IPS-18a (cell line): ENCODE measurements at regions not wholly inside any gene's neighbourhood (a gene's known extent, or its start where the extent isn't known, plus 50 kb on each side); places are given as distances from the start of the nearest gene placed in this dataset.
"Not testable (repeated sequence)": the region's sequence is repeated elsewhere in the genome, so short reads cannot be mapped to it uniquely, and the experiment has no call there.

Experiments
- H3K27ac ChIP-seq: one replicate; pipeline ENCODE4 v1.5.1; 2013; ENCODE audit warnings: low read length
- H3K27me3 ChIP-seq: one replicate; pipeline ENCODE4 v1.6.1; 2013; ENCODE audit warnings: mild to moderate bottlenecking, low read length; ENCODE audit not compliant: control insufficient read depth, insufficient read depth
- H3K36me3 ChIP-seq: one replicate; pipeline ENCODE4 v1.6.1; 2013; ENCODE audit warnings: low read depth, low read length; ENCODE audit not compliant: control insufficient read depth
- H3K4me1 ChIP-seq: one replicate; pipeline ENCODE4 v1.6.1; 2013; ENCODE audit warnings: low read depth, low read length; ENCODE audit not compliant: control insufficient read depth
- H3K4me3 ChIP-seq: one replicate; pipeline ENCODE4 v1.5.1; 2013; ENCODE audit warnings: low read length
- H3K9ac ChIP-seq: one replicate; pipeline ENCODE4 v1.6.1; 2013; ENCODE audit warnings: mild to moderate bottlenecking, low read length, moderate library complexity
- H3K9me3 ChIP-seq: one replicate; pipeline ENCODE4 v1.6.1; 2013; ENCODE audit warnings: low read depth, low read length; ENCODE audit not compliant: control insufficient read depth

- H3K27ac ChIP-seq: no peak overlapping the region
- H3K9ac ChIP-seq: no peak overlapping the region
- no peaks in the 10 kb centered on the region for H3K9me3 ChIP-seq
- no peaks in the 10 kb centered on the region for H3K27me3 ChIP-seq
- no peak overlapping the region for H3K4me3 ChIP-seq
- no peaks in the 10 kb centered on the region for H3K36me3 ChIP-seq
- H3K4me1 ChIP-seq: peaks cover 3% of the 10 kb centered on the region
Observed at GRCh38 chr4:114310296-114310925, 288.2 kb upstream of the UGT8 start.

GRCh38 chr4:114311787-114312186 is 286.8 kb upstream of the UGT8 start:
- H3K36me3 ChIP-seq: no peaks in the 10 kb centered on the region
- H3K27me3 ChIP-seq: no peaks in the 10 kb centered on the region
- H3K4me1 ChIP-seq: peaks cover 3% of the 10 kb centered on the region
- H3K9me3 ChIP-seq: no peaks in the 10 kb centered on the region
- no peak overlapping the region for H3K4me3 ChIP-seq
- no peak overlapping the region for H3K27ac ChIP-seq
- H3K9ac ChIP-seq: no peak overlapping the region

- no peaks in the 10 kb centered on the region for H3K27me3 ChIP-seq
- H3K4me1 ChIP-seq: peaks cover 3% of the 10 kb centered on the region
- no peak overlapping the region for H3K4me3 ChIP-seq
- no peaks in the 10 kb centered on the region for H3K9me3 ChIP-seq
- no peaks in the 10 kb centered on the region for H3K36me3 ChIP-seq
- no peak overlapping the region for H3K27ac ChIP-seq
- H3K9ac ChIP-seq: no peak overlapping the region
Observed at GRCh38 chr4:114312338-114312737, 286.3 kb upstream of the UGT8 start.

GRCh38 chr4:114316789-114317188 is 281.8 kb upstream of the UGT8 start:
- Histone ChIP-seq H3K9ac (no peak overlapping the region), H3K9me3 (no peaks in the 10 kb centered on the region), H3K27me3 (no peaks in the 10 kb centered on the region), H3K4me3 (no peak overlapping the region), H3K4me1 (peaks cover 3% of the 10 kb centered on the region), H3K27ac (no peak overlapping the region), H3K36me3 (no peaks in the 10 kb centered on the region)

- H3K9me3 ChIP-seq: no peaks in the 10 kb centered on the region
- H3K4me3 ChIP-seq: no peak overlapping the region
- H3K4me1 ChIP-seq: no peaks in the 10 kb centered on the region
- no peak overlapping the region for H3K27ac ChIP-seq
- no peak overlapping the region for H3K9ac ChIP-seq
- no peaks in the 10 kb centered on the region for H3K36me3 ChIP-seq
- no peaks in the 10 kb centered on the region for H3K27me3 ChIP-seq
Observed at GRCh38 chr4:114317564-114317963, 281.0 kb upstream of the UGT8 start.

GRCh38 chr4:114318309-114318708 is 280.3 kb upstream of the UGT8 start:
- Histone ChIP-seq H3K27ac (no peak overlapping the region), H3K4me3 (no peak overlapping the region), H3K9ac (no peak overlapping the region), H3K9me3 (no peaks in the 10 kb centered on the region), H3K36me3 (no peaks in the 10 kb centered on the region), H3K27me3 (no peaks in the 10 kb centered on the region), H3K4me1 (no peaks in the 10 kb centered on the region)

GRCh38 chr4:114320126-114320525 is 278.5 kb upstream of the UGT8 start:
- no peaks in the 10 kb centered on the region for H3K9me3 ChIP-seq
- H3K9ac ChIP-seq: no peak overlapping the region
- H3K36me3 ChIP-seq: no peaks in the 10 kb centered on the region
- H3K4me3 ChIP-seq: no peak overlapping the region
- no peak overlapping the region for H3K27ac ChIP-seq
- no peaks in the 10 kb centered on the region for H3K27me3 ChIP-seq
- no peaks in the 10 kb centered on the region for H3K4me1 ChIP-seq

- H3K4me3 ChIP-seq: no peak overlapping the region
- H3K9ac ChIP-seq: no peak overlapping the region
- H3K9me3 ChIP-seq: no peaks in the 10 kb centered on the region
- H3K27me3 ChIP-seq: no peaks in the 10 kb centered on the region
- no peaks in the 10 kb centered on the region for H3K36me3 ChIP-seq
- H3K4me1 ChIP-seq: no peaks in the 10 kb centered on the region
- H3K27ac ChIP-seq: no peak overlapping the region
Observed at GRCh38 chr4:114321366-114321765, 277.2 kb upstream of the UGT8 start.

GRCh38 chr4:114323841-114324240 is 274.8 kb upstream of the UGT8 start:
- H3K4me1 ChIP-seq: no peaks in the 10 kb centered on the region
- H3K4me3 ChIP-seq: no peak overlapping the region
- H3K9ac ChIP-seq: no peak overlapping the region
- H3K27me3 ChIP-seq: no peaks in the 10 kb centered on the region
- no peaks in the 10 kb centered on the region for H3K36me3 ChIP-seq
- H3K9me3 ChIP-seq: no peaks in the 10 kb centered on the region
- no peak overlapping the region for H3K27ac ChIP-seq

- Histone ChIP-seq H3K27ac (no peak overlapping the region), H3K27me3 (no peaks in the 10 kb centered on the region), H3K9ac (no peak overlapping the region), H3K36me3 (no peaks in the 10 kb centered on the region), H3K4me1 (no peaks in the 10 kb centered on the region), H3K4me3 (no peak overlapping the region), H3K9me3 (no peaks in the 10 kb centered on the region)
Observed at GRCh38 chr4:114326358-114326757, 272.2 kb upstream of the UGT8 start.

GRCh38 chr4:114332119-114332518 is 266.5 kb upstream of the UGT8 start:
- Histone ChIP-seq H3K4me3 (no peak overlapping the region), H3K4me1 (no peaks in the 10 kb centered on the region), H3K9ac (no peak overlapping the region), H3K36me3 (no peaks in the 10 kb centered on the region), H3K9me3 (no peaks in the 10 kb centered on the region), H3K27ac (no peak overlapping the region), H3K27me3 (no peaks in the 10 kb centered on the region)

- H3K4me1 ChIP-seq, H3K9me3 ChIP-seq, H3K9ac ChIP-seq, H3K27me3 ChIP-seq, H3K4me3 ChIP-seq, H3K36me3 ChIP-seq, H3K27ac ChIP-seq: not testable (repeated sequence)
Observed at GRCh38 chr4:114334363-114334762, 264.2 kb upstream of the UGT8 start.
